ENCODE measurements at regions not wholly inside any gene's neighbourhood (a gene's known extent, or its start where the extent isn't known, plus 50 kb on each side); places are given as distances from the start of the nearest gene placed in this dataset.
"Not testable (repeated sequence)": the region's sequence is repeated elsewhere in the genome, so short reads cannot be mapped to it uniquely, and the experiment has no call there.

DNA sequence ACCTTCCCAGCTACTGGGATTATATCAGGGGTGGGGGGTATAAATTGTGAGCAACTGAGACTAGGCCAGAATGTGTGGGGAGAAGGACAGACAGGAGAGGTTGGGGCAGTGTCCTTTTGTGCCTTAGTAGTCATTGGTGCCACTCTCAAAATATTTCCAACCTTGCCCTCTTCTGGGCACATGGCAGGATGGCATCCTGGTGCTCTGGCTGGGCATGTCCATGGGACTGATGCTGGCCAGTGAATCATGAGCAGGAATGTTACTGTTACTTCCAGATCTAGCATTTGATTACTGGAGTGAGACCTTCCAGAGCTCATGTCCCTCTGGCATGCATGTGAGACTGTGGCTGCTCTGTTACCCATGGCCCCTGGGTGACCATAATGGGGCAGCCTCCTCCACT lies 151.2 kb downstream of the MATN1 start:
- no peak for DNase-seq (ENCODE audit: low read depth in 4 of 4, low spot score in 1 of 4)

- no peak for DNase-seq (ENCODE audit: low read depth in 4 of 4, low spot score in 1 of 4)
Observed at GRCh38 chr1:30571380-30571779, 152.0 kb downstream of the MATN1 start.

GRCh38 chr1:30569384-30569783 lies 154.0 kb downstream of the MATN1 start:
- DNase-seq (ENCODE audit: low read depth in 4 of 4, low spot score in 1 of 4) = no peak

DNA sequence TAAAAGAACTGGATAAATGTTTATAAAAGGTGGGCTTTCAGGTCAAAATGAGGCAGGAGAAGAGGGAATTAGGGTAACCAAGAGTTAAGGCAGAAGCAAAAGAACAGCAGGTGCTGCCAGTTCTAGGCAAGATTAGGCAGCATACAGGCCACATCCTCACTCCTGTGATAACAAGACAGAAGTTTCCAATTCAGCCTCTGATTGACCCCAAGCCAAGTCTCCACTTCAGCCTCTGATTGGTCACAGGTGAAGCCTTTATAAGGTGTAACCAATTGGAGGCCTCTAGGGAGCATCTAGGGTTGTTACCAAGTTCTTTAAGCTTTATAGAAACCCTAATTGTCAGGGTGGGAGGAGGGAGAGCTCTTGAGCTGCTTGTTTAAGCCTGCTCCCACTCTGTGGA lies 160.8 kb downstream of the MATN1 start:
- DNase-seq (ENCODE audit: low read depth in 4 of 4, low spot score in 1 of 4) = no peak

DNA sequence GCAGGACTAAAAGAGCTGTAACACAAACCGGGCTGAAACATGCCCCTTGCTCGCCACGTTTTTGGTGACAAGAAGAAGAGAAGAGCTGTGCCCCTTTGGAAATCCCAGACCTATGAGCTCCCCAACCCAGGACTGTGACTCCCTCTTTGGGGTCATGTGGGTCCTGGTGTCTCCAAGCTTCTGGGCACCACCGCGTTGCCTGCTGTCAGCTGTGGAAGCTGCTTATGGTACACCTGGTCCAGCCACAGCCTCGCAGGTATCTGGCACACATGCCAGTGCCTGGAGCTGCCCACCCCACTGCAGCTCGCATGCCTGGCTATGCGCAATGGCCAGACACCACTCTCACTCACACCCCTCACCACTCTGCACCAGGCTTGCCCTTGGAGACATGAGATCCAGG lies 171.8 kb downstream of the MATN1 start:
- DNase-seq (ENCODE audit: low read depth in 4 of 4, low spot score in 1 of 4) = no peak

- no peak for DNase-seq (ENCODE audit: low read depth in 4 of 4, low spot score in 1 of 4)
Observed at GRCh38 chr1:30550365-30551220, 172.8 kb downstream of the MATN1 start.

GRCh38 chr1:30549872-30550271 lies 173.5 kb downstream of the MATN1 start:
- DNase-seq (ENCODE audit: low read depth in 4 of 4, low spot score in 1 of 4) = not testable (repeated sequence)

- no peak for DNase-seq (ENCODE audit: low read depth in 4 of 4, low spot score in 1 of 4)
Observed at GRCh38 chr1:30548294-30548693, 175.1 kb downstream of the MATN1 start.

DNA sequence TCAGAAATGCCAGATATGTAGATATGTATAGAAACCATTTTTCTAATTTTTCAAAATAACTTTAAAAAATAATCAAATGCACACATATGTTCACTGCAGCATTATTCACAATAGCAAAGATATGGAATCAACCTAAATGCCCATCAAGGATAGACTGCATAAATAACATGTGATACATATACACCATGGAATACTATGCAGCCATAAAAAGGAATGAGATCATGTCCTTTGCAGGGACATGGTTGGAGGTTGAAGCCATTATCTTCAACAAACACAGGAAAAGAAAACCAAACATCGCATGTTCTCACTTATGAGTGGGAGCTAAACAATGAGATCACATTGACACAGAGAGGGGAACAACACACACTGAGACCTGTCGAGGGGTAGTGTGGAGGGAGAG lies 176.1 kb downstream of the MATN1 start:
- not testable (repeated sequence) for DNase-seq (ENCODE audit: low read depth in 4 of 4, low spot score in 1 of 4)

- no peak for DNase-seq (ENCODE audit: low read depth in 4 of 4, low spot score in 1 of 4)
Observed at GRCh38 chr1:30545365-30545764, 178.0 kb downstream of the MATN1 start.

DNA sequence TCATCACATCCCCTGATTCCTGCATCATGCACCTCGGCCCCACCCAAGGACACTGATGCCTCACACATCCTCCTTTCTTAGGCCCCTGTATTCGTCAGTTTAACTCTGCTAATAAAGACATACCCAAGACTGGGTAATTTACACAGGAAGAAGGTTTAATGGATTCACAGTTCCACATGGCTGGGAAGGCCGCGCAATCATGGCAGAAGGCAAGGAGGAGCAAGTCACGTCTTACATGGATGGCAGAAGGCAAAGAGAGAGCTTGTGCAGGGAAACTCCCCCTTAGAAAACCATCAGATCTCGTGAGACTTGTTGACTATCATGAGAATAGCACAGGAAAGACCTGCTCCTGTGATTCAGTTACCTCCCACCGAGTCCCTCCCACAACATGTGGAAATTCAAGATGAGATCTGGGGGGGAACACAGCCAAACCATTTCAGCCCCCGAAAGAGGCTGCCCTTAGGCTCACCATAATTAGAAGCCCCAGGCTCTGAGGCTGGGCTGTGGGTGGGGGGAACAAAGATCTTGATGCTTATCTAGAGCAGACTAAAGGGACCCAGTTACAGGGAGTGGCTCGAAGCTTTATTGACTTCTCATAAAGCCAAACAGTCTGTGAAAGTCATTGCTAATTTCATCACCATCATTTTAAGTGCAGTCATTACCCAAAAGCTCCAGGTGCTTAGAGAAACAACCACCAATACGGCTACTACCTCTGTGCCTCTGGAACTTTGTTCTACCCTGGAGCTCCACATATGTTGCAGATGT lies 181.5 kb downstream of the MATN1 start:
- DNase-seq (ENCODE audit: low read depth in 4 of 4, low spot score in 1 of 4) = no peak

DNA sequence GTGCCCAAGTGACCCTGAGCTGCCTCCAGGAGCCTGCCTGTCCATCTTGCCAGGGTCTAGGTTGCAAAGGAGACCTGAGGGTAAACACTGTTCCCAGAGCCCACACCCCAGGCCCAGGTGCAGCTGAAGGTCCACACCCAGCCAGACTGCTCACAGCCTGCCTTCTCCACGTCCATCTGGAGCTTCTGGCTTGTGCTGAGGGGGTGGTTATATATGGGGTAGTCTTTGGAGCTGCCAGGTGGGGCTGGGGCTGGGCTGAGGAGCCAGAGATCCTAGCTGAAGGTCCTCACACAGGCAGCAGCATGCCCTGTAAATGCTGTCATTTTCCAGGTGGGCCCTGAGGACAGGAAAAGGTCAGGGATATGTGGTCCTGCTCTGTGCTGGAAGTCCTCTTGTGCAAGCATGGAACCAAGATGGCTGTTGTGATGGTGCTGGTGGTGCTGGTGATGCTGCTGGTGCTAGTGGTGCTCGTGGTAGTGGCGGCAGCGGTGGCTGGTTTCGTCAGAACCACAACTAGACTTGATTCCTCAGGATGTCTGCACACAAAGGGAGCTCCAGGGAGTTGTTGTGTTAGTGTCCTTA lies 182.7 kb downstream of the MATN1 start:
- no peak for DNase-seq (ENCODE audit: low read depth in 4 of 4, low spot score in 1 of 4)

- DNase-seq (ENCODE audit: low read depth in 4 of 4, low spot score in 1 of 4) = no peak
Observed at GRCh38 chr1:30539884-30540283, 183.5 kb downstream of the MATN1 start.

DNA sequence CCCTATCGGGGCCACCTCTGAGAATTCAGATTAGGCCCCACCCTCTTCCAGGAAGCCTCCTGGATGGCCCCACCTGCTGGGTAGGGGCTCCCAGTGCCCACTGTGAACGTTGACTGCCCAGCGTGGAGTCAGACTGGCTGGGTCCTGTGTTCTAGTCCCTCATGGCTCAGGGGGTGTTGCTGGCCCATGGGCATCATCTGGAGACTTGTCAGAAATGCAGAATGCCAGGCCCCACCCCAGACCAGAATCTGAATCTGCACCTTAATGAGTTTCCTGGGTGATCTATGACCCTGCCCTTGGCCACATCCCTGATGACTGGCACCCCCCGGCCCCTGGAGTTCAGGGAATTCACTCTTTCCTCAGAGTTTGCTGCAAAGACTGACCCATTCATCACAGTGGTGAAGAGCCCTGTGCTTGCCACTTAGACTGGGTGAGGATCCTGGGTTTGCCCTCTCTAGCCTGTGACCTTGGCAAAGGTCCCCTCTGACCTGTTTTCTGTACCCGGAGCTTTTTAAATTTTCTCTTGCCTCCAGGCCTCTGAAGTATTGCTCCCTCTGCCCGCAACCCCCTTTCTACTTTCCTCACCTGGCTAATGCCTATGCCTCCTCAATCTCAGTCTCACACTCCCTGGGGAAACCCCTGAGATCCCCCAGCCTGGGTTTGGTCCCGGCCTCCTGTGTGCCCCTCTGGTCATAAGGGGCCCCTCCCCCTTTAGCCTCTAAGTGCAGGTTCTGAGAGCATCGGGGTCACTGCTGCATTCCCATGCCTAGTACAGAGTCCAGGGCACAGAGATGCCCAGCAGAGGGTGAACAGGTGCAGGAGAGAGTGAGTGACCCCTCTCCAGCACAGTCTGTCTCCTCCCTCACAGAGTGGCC lies 184.2 kb downstream of the MATN1 start:
- no peak for DNase-seq (ENCODE audit: low read depth in 4 of 4, low spot score in 1 of 4)

DNA sequence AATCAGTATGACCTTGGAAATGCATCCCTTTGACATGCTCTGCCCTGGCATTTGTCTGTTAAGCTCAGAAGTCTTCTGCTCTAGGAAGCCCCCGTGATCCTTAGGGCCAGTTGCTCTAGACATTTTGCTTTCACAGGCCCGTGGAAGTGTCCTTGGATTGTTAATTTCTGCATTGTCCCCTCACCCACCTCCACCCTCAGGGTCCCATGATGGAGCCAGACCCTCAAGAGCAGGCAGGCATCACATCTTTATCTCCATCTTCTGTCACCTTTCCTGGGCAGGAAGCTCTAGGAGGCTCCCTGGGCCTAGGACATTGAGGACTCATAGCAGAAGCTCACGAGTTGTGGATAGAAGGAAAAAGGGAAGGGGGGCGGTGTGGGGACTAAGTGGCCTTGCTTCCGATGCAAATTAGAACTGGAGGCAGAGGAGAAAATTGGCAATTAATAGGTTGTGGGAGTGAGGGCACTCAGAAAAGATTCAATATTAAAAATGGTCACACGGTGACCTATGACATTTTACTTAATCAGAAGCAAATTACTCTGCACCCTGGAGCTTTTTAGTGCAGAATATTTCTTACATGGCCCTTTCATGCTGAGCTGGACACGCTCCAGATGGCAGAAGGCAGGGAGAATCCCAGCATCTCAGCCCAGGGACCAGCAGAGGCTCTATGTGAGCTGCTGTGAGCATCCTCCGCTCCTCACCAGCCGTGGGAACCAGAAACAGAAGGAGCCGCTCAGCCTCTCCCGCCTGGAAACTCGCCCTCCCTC lies 185.0 kb downstream of the MATN1 start:
- DNase-seq (ENCODE audit: low read depth in 4 of 4, low spot score in 1 of 4) = no peak

- DNase-seq (ENCODE audit: low read depth in 4 of 4, low spot score in 1 of 4) = no peak
Observed at GRCh38 chr1:30537279-30537678, 186.1 kb downstream of the MATN1 start.

DNA sequence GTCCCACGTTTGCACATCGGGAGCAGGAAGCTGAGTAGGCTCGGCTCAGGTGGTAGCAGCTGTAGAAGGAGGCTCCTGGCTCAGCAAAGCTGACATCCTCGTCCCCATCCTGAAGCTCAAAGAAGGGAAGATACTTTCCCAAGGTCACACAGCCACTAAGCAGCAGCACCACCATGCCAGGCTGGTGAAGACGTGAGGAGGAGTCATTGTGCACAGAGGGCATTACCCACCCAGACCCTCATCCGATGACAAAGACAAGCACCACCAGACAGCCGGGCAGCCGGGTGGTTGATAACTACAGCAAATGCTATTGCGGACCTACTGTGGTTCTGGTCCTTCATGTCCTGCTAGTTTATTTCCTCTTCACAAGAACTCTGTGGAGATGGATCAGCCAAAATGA lies 186.9 kb downstream of the MATN1 start:
- no peak for DNase-seq (ENCODE audit: low read depth in 4 of 4, low spot score in 1 of 4)

DNA sequence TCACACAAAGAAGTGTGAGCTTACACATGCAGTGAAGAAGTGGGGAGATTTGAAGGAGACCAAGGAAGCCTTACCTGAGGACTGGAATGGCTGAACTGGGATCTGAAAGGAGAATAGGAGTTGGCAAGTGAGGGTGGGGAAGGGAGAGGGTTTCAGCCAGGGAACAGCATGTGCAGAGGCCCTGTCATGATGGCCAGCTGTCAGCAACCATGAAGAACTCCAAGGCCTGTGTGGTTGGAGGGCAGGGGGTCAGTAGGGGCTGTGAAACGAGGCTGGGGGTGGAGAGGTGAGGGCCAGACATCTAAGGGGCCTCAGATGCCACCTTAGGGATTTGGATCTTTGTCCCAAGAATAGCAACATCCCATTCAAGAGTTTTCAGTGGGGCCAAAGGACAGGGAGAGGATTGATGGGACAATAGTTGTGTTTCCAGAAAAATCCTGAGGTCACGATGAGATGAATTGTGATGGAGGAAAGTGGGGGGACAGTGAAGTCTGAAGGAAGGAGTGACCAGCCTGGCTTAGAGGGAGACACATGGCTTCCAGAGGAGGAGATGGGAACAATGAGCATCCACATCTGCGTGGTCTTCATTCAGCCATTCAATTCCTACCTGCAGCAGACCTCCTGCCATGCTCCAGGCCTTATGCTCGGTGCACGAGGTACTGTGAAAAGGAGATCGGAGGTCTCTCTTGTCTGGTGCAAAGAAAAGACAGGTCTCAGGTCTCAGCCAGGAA lies 187.6 kb downstream of the MATN1 start:
- no peak for DNase-seq (ENCODE audit: low read depth in 4 of 4, low spot score in 1 of 4)

GRCh38 chr1:30534551-30534940 lies 188.8 kb downstream of the MATN1 start:
- no peak for DNase-seq (ENCODE audit: low read depth in 4 of 4, low spot score in 1 of 4)

Measured in stimulated activated CD4-positive, alpha-beta T cell treated with anti-CD3 and anti-CD28 coated beads, Interleukin-1b, Interleukin-23, amount 100 ng/mL, for 24 hours (primary cell).